ENCODE measurements at regions not wholly inside any gene's neighbourhood (a gene's known extent, or its start where the extent isn't known, plus 50 kb on each side); places are given as distances from the start of the nearest gene placed in this dataset.

DNA sequence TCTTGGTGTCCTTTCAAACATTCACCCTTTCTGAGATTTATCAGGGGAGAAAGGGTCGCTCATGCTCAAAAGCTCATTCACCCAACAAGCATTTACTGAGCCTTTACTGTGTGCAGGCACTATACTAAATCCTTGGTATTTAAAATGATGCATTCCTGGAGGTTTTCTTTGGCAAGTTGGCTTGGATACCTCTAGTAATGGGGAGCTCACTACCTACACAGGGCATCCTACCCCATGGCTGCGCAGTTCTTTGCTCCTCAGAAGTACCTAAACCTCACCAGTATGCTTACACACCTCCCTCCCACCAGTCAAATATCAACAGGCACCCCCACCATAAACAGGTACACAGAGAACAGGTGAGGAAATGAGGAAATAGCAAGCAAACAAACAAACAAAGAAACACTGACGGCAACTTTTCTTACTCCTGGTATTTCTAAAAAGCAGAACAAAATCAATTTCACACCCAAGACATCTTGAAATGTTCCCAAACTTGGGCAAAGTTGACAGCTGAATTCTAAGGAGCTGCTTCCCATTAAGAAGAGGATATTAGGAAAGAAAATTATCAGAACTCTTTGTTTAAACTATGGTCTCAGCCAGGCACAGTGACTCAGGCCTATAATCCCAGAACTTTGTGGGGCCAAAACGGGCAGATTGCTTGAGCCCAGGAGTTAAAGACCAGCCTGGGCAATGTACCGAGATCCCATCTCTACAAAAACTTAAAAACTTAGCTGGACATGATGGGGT, 104.8 kb downstream of the PSMG1 start:
- POLR2A ChIA-PET = no interaction called here

More for the DNA sequence above, 104.8 kb downstream of the PSMG1 start:
- Histone ChIP-seq H3K9me3 (replicated peaks; ENCODE audit: control insufficient read depth, insufficient read depth, low read length) (no peaks in the 10 kb centered on the region), H3K79me2 (ENCODE audit: control insufficient read depth, insufficient read depth, low read length) (no peaks in the 10 kb centered on the region), H3K36me3 (ENCODE audit: control insufficient read depth in 2 of 2, extremely low read depth in 1 of 2, insufficient read depth in 2 of 2, low read length in 2 of 2) (no peaks in the 10 kb centered on the region), H4K20me1 (replicated peaks; ENCODE audit: control insufficient read depth, extremely low read depth, insufficient read depth, low read length) (no peaks in the 10 kb centered on the region), H3K4me3 (replicated peaks in 1 of 3; ENCODE audit: insufficient read depth in 1 of 3, low read depth in 1 of 3, low read length in 3 of 3) (no peak overlapping the region), H3K27ac (ENCODE audit: insufficient read depth, low read depth, low read length) (no peak overlapping the region), H3K9ac (replicated peaks; ENCODE audit: extremely low read depth, insufficient read depth, low read length) (no peak overlapping the region), H3K9me1 (replicated peaks; ENCODE audit: control insufficient read depth, extremely low read depth, insufficient read depth, low read length) (no peaks in the 10 kb centered on the region), H3K4me1 (ENCODE audit: control insufficient read depth, extremely low read depth, insufficient read depth, low read length) (no peaks in the 10 kb centered on the region), H3K4me2 (ENCODE audit: insufficient read depth, low read length) (no peak overlapping the region), H2AFZ (ENCODE audit: low read depth, low read length) (no peak overlapping the region), H3K27me3 (ENCODE audit: control insufficient read depth in 2 of 2, insufficient read depth in 2 of 2, low read length in 2 of 2) (peaks cover 7 to 9% of the 10 kb centered on the region in 2 experiments)
- no TSS peak for BruUV-seq (replicated peaks)
- FAIRE-seq = no peak
- CTCF ChIA-PET = no interaction called here
- intact Hi-C loops (cut with micrococcal nuclease) (no loop called here), dilution Hi-C loops (cut with MboI; ENCODE audit: extremely low pct_ligation_motif_present, low sequenced_read_pairs) (no loop called here)
- TF ChIP-seq JUN (IDR thresholded peaks at IDR 0.05; ENCODE audit: borderline replicate concordance, insufficient read depth, insufficient read length, low read depth) (no peak), CTCF (IDR thresholded peaks at IDR 0.05; ENCODE audit: extremely low read depth in 1 of 2, insufficient read depth in 1 of 2, low read depth in 1 of 2, low read length in 2 of 2) (no peak), GATA2 (IDR thresholded peaks at IDR 0.05; ENCODE audit: insufficient read depth, insufficient read length, low read depth, low read length) (no peak), FOS (IDR thresholded peaks at IDR 0.05; ENCODE audit: borderline replicate concordance, insufficient read depth, low read length) (no peak), EZH2 (IDR thresholded peaks at IDR 0.05; ENCODE audit: borderline replicate concordance, low read depth, low read length, severe bottlenecking) (no peak), MAX (IDR thresholded peaks at IDR 0.05; ENCODE audit: insufficient read depth, insufficient read length) (no peak), POLR2AphosphoS5 (IDR thresholded peaks at IDR 0.05; ENCODE audit: insufficient read depth, low read depth, low read length) (no peak), POLR2A (IDR thresholded peaks at IDR 0.05; ENCODE audit: low read depth, low read length) (no peak), MYC (IDR thresholded peaks at IDR 0.05; ENCODE audit: low read depth, low read length) (no peak)
- no peak for DNase-seq (ENCODE audit: low read depth, low spot score)

Data from endothelial cell of umbilical vein (primary cell).